ENCODE measurements at regions not wholly inside any gene's neighbourhood (a gene's known extent, or its start where the extent isn't known, plus 50 kb on each side); places are given as distances from the start of the nearest gene placed in this dataset.
A peak's percentile ranks its signal among the peaks of the same experiment; 100 is the strongest.
"Not testable (repeated sequence)": the region's sequence is repeated elsewhere in the genome, so short reads cannot be mapped to it uniquely, and the experiment has no call there.

DNA sequence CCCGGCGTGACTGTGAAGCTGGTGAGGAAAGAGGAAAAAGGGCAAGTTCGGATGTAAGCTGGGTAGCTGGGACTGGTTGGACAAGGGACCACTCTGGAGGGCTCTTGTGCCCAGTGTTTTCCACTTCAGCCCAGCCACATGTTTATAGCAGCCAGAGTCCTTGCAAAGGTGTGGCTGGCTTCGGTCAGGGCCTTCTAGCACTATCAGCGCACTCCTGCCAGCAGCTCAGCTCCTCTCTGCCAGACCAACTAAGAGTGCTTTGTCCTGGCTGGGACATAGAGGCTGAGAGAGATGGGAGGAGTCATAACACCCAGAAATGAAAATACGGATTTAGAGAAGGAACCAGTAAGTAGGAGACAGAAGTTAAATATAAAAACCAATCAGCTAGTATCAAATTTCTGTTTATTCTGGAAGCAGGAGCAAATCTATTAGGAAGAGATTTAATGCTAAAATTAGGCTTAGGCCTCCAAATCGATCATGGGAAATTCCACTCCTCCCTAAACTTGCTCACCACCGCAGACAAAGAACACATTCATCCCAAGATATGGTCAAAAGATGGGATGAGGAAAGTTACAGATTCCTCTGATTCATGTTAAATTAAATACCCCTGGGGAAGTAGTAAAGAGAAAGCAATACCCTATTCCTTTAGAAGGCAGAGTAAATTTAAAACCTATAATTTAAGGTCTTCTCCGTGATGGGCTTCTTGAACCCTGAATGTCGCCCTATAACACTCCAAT is 135.0 kb downstream of the RALA start:
- DNase-seq, result no peak

DNA sequence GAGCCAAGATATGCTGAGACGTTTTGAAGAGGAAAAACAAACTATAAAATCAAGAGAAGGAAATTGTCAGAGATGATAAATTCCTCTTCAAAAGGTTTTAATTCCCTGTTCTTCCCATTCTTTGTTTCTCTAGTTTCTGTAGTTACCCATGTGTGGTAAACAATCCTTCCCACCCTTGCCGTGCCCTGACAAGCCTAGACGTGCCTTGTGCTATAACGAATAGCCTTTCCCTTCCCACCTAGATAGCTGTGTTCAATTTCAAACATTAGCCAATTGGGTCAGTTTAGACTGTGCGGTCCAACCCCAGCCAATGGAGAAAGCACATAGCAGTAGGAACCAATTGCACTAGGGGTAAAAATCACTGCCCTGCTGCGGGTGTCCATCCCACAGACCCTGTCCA is 138.1 kb downstream of the RALA start:
- no peak for DNase-seq

DNA sequence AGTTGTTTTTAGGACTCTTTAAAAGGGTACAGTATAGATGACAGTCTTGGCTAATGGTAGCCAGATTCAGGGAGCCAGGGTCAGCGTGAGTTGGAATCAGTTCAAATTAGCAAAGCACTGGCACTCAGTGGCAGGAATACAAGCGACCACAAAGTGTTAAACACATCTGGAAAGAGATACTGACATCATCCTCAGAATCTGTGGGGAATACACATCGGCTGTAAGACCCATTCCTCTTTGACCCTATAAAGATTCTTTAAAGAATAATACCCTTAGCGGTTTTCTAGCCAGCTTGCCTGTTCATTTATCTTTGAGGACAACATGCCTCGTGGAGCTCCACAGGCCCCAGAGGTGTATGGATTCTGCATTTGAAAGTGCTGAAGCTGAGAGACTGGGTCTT is 139.1 kb downstream of the RALA start:
- DNase-seq, result not testable (repeated sequence)

DNA sequence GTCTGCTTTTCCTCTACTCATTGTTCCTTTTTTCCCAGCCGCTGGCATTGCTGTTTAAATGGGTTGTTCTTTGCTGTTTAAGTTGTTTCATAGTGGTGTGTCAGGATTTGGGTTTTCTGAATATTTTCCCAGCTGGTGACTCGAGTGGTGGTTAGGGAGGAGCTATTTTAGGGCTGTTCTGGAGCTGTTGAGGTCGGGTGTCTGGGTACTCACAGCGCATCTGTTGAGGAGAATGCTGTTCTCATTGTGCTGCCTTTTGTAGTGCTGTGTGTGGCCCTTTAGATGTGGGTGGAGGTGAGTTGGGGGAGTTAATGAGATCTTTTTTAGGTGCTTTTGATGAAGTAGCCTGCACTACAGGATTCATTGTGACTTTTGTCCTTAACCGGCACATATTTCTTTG is 139.5 kb downstream of the RALA start:
- not testable (repeated sequence) for DNase-seq

DNA sequence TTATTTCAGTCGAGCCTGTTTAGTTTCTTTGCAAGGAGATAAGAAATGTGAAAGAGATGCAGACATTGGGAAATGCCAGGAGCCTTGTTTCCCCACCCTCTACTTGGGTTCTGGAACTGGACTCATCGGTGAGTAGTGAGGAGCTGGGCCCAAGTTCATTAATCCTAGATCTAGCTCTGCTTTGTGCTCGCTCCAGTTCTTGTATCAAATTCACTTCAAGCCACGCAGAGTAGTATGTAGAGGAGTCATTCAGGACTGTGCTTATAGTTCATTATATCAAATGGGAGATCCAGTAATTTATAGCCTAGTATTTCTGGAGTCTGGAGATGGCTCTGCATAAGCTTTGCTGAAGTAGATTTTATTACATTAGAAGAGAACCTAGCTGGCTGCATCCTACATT is 142.5 kb downstream of the RALA start:
- DNase-seq, result not testable (repeated sequence)

DNA sequence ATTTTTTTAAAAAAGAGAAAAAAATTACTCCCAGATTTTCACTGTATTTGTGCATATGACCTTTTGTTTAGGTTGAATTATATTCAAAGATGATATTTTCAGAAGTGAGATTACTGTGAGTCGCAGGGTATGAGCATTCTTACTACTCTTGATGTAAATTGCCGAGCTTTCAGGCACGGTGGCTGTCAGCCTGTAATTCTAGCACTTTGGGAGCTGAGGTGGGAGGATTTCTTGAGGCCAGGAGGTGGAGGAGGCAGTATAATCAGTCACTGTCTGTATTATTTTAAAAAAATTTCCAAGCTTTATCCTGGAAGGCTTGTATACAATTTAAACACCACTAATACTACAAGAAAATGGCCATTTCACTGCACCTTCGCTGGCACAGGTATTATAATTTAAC is 145.1 kb downstream of the RALA start:
- not testable (repeated sequence) for DNase-seq

DNA sequence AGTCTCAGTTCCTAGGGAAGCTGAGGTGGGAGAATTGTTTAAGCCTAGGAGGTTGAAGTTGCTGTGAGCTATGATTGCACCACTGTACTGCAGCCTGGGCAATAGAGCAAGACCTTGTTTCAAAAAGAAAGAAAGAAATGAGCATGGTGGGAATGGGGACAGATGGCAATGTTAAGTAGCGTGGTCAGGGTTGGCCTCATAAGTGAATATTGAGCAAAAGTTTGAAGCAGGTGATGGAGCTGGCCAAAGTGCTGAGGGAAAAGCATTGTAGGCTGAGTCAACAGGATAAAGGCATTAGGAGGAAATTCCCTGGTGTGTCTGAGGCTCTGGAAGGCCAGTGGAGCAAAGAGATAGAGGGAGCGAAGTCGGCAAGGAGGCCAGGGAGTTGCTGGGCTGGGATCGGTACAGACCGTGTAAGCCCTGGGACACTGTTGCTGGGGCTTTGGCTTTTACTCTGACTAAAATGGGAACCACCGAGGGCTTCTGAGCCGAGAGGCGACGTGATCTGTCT is 151.0 kb downstream of the RALA start:
- DNase-seq, result not testable (repeated sequence)

DNA sequence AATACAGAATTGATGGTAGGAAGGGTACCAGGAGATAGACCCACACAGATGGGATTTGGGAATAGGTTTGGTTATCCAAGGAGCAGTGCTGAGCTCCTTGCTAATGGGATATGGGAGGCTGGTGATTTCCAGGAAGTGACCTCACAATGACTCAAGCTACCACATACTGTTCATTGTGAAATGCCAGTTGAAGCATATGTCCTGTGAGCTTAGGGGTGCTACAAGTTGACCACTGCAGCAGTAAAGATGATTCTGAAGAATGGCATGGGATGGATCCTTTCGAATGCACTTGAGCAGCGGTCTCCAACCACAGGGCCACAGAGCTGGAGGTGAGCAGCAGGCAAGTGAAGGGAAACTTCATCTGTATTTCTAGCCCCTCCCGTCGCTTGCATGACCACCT is 158.2 kb downstream of the RALA start:
- DNase-seq, result peak; percentile 35

DNA sequence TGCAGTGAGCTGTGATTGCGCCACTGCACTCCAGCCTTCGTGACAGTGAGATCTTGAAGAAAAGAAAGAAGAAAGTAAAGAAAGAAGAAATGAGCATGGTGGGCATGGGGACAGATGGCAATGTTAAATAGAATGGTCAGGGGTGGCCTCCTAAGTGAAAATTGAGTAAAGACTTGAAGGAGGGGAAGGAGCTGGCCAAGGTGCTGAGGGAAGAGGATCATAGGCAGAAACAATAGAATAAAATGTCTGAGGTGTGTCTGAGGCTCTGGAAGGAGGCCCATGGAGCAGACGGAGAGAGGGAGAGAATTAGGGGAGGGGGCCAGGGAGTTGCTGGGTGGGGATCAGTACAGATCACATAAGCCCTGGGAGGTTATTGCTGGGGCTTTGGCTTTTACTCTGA is 163.1 kb downstream of the RALA start:
- DNase-seq, result not testable (repeated sequence)

DNA sequence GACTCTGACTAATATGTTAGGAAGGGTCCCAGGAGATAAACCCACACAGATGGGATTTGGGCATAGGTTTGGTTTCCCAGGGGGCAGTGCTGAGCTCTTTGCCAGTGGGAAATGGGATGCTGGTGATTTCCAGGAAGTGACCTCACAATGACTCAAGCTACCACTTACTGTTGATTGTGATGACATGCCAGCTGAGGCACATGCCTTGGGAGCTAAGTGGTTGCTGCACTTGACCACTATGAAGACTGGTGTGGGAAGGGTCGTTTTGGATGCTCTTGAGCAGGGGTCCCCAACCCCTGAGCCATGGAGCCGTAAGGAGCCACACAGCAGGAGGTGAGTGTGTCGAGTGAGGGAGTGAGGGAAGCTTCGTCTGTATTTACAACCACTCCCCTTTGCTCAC is 159.0 kb upstream of the CDK13 start:
- DNase-seq, result peak; percentile 9

DNA sequence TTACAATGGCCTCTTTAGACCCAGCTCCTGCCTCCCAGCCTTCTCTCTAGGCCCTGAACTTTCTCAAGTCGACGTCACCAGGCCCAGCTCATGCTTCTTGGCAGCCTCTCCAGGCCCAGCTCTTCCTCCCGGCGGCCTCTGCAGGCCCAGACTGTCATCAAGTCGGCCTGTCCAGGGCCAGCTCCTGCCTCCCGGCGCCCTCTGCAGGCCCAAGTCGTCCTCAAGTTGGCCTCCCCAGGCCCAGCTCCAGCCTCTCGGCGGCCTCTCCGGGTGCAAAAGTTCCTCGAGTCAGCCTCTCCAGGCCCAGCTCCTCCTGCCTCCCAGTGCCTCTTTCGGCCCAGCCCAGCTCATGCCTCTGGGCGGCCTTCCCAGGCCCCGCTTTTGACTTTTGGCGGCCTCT is 158.1 kb upstream of the CDK13 start:
- not testable (repeated sequence) for DNase-seq

DNA sequence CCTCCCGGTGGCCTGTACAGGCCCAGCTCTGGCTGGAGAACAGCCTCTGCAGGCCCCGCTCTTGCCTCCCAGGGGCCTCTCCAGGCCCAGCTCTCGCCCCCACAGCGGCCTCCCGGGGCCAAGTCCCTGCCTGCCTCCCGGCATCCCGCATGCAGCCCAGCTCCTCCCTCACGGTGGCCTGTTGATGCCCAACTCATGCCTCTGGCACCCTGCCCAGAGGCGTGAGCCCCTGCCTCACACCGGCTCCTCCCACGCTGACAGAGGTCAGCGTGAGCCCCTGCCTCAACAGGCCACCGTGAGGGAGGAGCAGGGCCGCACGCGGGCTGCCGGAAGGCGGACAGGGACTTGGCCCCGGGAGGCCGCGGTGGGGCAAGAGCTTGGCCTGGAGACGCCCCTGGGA is 157.0 kb upstream of the CDK13 start:
- not testable (repeated sequence) for DNase-seq

DNA sequence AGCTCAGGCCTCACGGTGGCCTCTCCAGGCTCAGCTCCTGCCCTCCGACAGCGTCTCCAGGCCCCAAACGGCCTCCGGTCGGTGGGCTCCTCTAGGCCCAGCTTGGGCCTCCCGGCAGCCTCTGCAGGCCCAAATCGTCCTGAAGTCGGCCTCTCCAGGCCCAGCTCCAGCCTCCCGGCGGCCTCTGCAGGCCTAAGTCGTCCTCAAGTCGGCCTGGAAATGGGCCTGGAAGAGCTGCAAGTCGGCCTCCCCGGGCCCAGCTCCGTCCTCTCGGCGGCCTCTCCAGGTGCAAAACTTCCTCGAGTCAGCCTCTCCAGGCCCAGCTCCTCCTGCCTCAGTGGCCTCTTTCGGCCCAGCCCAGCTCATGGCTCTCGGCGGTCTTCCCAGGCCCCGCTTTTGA is 156.2 kb upstream of the CDK13 start:
- not testable (repeated sequence) for DNase-seq

DNA sequence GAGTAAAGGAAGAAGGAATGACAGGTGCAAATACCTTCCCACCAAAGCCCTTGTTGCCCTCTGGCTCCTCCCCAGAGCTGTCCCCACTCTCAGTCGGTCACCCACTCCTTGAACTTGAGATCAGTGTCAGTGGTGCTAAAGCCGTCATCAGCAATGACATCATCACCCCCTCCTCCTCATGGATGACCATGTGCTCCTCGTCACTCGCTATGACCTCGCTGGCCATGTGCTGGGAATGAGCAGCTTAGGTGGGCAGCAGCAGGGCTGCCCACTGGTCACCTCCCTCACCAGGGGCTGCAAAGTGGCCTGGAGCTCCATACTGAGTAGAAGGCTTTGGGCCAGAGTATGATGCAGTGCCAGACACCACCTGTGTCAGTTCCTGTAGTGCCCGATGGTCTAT is 153.1 kb upstream of the CDK13 start:
- DNase-seq, result not testable (repeated sequence)

DNA sequence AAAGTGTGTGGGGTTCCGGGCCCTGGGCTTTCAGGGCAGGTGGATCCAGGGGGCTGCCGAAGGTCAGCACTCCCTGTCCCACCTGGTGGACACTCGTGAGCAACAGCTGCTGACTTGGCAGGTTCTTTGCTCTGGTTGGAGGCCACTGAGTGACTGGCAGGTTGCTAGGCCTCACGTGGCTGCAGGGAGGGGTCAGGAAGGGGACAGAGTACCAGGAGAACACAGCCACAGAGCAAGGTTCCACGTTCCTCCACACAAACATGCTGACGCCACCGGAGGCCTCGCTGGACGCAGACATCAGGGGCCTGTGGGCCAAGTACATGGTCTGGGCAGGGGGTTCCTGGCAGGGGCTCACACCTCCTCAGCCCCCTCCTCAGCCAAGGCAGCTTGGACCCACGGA is 152.0 kb upstream of the CDK13 start:
- DNase-seq, result not testable (repeated sequence)

DNA sequence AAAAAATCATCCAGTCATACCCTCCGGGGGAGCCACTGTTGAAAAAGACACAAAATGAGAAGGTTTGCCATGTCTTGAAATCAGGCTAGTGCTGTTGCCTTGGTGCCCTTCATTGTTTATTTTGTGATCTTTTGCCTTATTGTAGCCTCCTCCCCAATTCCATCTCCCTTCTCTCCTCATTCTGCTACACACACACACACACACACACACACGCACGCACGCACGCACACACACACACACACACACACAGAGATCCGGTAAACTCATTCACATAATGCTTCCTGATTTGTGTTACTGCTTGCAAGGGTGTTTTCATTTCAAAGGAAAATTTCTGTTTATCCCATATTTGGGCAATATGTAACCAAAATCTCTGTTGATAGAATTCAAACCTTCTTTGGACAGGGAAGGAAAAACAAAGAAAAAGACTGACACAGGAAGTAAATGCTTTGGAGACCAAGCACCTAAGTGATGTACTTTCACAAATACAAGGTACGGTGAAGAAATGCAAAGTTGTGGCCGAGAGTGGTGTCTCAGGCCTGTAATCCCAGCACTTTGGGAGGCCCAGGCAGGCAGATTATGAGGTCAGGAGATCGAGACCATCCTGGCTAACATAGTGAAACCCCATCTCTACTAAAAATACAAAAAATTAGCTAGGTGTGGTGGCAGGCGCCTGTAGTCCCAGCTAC is 141.1 kb upstream of the CDK13 start:
- DNase-seq, result no peak

DNA sequence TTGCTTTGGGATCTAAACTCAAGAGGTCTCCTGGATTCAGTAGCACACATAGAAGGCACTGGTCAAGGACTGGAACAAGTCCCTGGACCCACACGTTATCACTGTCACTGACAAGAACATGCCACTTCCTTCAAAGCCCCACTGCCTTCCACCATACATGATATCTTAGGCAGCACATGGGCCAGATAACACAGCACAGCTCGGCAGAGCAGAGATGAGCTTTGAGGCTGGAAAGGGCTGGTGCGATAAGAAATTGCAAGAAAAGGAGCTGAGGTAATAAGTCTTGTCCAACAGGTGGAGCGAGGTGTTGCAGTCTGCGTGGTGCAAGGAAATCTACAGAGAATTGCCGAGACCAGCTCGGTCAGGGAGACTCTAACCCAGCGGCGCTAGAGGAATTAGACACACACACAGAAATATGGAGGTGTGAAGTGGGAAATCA is 139.8 kb upstream of the CDK13 start:
- no peak for DNase-seq

DNA sequence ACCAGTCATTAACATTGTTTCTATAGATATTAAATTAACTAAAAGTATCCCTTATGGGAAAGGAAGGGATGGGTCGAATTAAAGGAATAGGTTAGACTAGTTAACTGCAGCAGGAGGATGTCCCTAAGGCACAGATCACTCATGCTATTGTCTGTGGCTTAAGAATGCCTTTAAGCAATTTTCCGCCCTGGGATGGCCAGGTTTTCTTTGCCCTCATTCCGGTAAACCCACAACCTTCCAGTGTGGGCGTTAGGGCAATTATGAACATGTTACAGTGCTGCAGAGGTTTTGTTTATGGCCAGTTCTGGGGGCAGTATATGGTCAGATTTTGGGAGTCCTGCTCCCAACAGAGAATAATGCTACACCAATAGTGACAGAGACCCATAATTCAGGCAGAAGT is 139.3 kb upstream of the CDK13 start:
- no peak for DNase-seq

DNA sequence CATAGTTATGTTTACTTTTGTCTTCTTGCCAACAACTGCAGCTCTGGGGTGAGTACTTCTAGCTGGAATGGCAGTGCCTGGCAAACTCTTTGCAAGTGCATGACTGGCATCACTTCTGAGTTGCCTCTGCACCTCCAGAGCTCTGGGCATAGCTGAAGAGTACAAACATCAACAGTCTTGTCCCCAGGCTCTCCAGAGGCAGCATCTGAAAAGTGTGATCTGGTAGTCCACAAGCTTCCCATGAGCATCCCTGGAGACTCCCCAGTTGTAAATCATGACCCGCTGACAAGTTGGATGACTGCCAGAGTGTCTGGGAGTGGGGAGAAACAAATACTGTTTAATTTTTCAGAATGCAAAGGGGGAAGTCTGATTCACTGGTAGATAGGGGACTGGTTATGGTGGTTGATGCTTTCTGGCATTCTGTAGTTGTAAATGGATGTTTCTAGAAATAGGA is 138.9 kb upstream of the CDK13 start:
- DNase-seq, result peak; percentile 18

DNA sequence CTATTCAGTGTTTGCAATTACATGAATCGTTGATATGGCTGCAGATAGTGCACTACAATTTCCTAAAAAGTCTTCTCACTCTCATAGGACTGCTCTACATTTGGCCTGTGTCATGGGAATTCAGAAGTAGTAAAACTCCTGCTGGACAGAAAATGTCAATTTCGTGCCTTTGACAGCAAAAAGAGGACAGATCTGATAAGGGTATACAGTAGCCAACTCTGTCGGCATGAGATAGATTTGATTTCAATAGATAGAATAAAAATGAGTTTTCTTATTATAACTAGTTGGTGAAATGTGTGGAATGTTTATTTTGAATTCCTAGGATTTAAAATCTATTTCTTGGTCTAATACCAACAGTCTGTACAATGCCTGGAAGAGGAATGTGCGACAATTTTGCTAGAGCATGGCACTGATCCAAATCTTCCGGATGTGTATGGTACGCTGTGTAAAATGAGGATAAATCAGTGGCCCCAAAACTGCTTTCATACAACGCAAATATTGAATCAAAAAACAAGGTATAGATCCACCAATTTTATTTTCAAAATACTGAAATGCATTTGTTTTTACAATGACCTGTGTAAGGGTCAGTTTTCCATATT is 133.5 kb upstream of the CDK13 start:
- no peak for DNase-seq

DNA sequence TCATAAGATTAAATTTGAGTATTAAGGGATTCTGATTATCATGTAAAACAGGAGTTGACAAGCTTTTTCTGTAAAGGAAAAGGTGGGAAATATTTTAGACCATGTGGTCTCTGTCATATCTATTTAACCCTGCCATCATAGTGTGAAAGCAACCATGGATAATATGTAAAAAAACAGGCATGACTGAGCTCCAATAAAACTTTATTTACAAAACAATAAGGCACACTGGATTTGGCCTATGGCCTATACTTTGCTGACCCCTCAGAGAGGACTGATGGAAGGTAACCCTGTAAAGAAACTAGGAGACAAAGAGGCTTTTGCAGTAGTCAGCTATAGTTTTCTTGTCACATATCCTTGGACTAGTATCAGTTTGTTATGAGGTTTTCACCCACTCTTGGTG is 130.5 kb upstream of the CDK13 start:
- no peak for DNase-seq

DNA sequence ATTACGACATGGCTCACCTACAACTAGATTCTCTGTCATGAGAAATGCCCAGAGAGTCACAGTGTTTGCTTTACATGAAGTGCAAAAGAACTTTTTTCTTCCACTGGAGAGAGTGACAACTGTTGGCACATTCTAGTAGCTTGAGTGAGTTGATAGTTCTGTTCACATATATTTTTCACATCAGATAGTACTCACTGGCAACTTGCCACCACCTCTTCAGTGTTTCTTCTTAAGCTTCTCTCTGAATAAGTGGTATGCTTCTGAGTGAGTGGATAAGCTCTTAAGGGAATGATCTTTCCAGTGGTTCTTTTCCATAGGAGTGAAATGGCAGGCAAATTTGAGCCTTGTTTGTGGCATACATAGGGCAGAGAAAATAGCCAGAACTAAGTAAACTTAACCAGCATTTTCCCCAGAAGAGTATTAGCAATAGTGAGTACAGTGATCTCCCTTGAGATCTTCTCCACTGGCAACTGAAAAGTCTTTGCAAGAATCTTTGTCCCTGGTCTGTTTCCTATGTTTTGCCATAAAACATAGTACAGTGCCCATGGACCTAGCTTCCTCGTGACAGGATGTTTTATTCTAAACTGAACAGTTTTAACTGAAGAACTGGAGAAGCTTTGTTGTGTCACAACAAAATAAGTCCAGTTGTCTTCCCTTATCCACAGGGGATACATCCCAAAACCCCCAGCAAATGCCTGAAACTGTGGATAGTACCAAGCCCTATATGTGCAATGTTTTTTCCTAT is 125.4 kb upstream of the CDK13 start:
- no peak for DNase-seq

DNA sequence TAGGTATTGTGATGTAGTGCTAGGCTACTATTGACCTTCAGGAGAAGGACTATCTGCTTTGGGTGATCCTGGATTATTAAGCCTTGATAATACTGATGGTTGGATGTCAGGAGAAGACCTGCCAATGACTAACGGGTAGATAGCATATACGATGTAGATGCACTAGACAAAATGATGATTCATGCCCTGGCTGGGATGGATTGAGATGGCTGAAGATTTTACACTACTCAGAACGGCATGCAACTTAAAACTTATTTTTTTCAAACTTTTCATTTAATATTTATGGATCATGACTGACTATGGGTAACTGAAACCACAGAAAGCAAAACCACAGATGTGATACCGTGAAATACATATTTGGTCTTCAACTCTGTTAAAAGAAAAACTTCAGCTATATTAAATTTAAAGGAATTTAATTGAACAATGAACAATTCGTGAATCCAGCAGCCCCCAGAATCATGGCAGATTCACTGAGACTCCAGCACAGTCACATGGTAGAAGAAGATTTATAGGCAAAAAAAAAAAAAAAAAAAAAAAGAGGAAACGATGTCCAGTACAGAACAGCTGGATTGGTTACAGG is 124.6 kb upstream of the CDK13 start:
- no peak for DNase-seq

All from NCI-H226 (cell line).